RWPE2 (cell line): ENCODE measurements at regions not wholly inside any gene's neighbourhood (a gene's known extent, or its start where the extent isn't known, plus 50 kb on each side); places are given as distances from the start of the nearest gene placed in this dataset.
A peak's percentile ranks its signal among the peaks of the same experiment; 100 is the strongest.

Experiments used
- ATAC-seq: fragments of 200-7000 bp; cut with Tn5 transposase; 3 replicates; pipeline ENCODE4 v1.9.1; 2021; ENCODE audit warnings: low read depth
- DNase-seq: peaks from one replicate; pipeline ENCODE4 v3.0.0-alpha.2; 2020; ENCODE audit warnings: low spot score
- H3K27ac ChIP-seq: fragments of 450-650 bp; 2 replicates; pipeline ENCODE4 v1.5.1; 2017; ENCODE audit warnings: mild to moderate bottlenecking; ENCODE audit not compliant: poor library complexity, severe bottlenecking
- H3K27me3 ChIP-seq: fragments of 250-450 bp; sonication (Bioruptor Pico); 2 replicates; pipeline ENCODE4 v1.5.1; 2021; ENCODE audit warnings: mild to moderate bottlenecking, moderate library complexity; ENCODE audit not compliant: insufficient read depth, poor library complexity, severe bottlenecking
- H3K36me3 ChIP-seq: fragments of 250-450 bp; sonication (Bioruptor Pico); 2 replicates; pipeline ENCODE4 v1.5.1; 2020; ENCODE audit warnings: low read depth, mild to moderate bottlenecking, moderate library complexity
- H3K4me1 ChIP-seq: fragments of 250-450 bp; sonication (Bioruptor Pico); 2 replicates; pipeline ENCODE4 v1.5.1; 2021; ENCODE audit warnings: mild to moderate bottlenecking, moderate library complexity; ENCODE audit not compliant: insufficient read depth, poor library complexity, severe bottlenecking
- H3K4me3 ChIP-seq: fragments of 250-450 bp; sonication (Bioruptor Pico); 2 replicates; pipeline ENCODE4 v1.5.1; 2021; ENCODE audit warnings: mild to moderate bottlenecking, moderate library complexity; ENCODE audit not compliant: severe bottlenecking
- H3K9me3 ChIP-seq: fragments of 250-450 bp; sonication (Bioruptor Pico); 2 replicates; pipeline ENCODE4 v1.5.1; 2021; ENCODE audit warnings: mild to moderate bottlenecking, moderate library complexity; ENCODE audit not compliant: severe bottlenecking
- TF ChIP-seq, protein P1 (sequence below): fragments of 450-650 bp; IDR thresholded peaks from one replicate; pipeline ENCODE4 v1.5.1; 2017; ENCODE audit warnings: mild to moderate bottlenecking, moderate library complexity; ENCODE audit not compliant: poor library complexity, severe bottlenecking

DNA sequence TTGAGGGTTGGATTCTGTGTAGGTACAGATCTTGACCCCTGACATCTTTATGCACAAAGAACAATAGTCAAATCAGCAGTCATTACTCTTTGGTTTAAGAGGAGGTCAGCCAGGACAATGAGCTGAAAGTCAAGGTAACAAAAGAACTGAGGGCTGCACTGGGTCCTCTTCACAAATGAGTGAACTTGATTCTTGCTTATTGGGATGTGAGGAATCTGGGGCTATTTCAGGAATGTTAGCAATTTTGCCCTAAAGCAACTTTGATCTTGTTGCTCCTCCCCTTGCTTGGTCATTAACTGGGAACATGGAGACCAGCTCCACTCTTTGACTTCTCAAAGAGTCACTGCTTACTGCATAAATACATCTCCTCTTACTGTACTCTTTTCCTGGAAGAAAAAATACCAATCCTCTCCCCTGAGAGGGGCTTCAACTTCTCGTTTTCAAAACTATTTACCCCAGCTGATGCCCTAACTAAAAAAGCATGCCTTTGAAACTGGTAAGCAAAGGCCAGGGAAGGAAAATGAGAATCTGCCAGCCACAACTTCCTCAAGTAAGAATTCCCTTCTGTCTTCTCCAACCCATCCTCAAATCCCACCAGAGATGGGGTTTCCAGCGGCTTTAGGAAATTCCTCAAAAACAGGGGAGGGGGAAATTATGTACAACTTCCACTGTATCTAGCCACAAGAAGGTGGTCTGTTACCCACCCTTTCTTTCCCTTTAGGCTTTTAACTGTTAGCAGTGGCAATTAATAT is 368.3 kb downstream of the ENC1 start:
- Histone ChIP-seq H3K4me1 (peaks cover 12% of the 10 kb centered on the region), H3K27ac (peak overlapping the region; percentile 0), H3K27me3 (no peaks in the 10 kb centered on the region), H3K9me3 (no peaks in the 10 kb centered on the region), H3K36me3 (no peaks in the 10 kb centered on the region), H3K4me3 (no peak overlapping the region)
- TF ChIP-seq, protein P1, sequence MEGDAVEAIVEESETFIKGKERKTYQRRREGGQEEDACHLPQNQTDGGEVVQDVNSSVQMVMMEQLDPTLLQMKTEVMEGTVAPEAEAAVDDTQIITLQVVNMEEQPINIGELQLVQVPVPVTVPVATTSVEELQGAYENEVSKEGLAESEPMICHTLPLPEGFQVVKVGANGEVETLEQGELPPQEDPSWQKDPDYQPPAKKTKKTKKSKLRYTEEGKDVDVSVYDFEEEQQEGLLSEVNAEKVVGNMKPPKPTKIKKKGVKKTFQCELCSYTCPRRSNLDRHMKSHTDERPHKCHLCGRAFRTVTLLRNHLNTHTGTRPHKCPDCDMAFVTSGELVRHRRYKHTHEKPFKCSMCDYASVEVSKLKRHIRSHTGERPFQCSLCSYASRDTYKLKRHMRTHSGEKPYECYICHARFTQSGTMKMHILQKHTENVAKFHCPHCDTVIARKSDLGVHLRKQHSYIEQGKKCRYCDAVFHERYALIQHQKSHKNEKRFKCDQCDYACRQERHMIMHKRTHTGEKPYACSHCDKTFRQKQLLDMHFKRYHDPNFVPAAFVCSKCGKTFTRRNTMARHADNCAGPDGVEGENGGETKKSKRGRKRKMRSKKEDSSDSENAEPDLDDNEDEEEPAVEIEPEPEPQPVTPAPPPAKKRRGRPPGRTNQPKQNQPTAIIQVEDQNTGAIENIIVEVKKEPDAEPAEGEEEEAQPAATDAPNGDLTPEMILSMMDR = no peak
- no peak for DNase-seq
- ATAC-seq = peak; percentile 78

DNA sequence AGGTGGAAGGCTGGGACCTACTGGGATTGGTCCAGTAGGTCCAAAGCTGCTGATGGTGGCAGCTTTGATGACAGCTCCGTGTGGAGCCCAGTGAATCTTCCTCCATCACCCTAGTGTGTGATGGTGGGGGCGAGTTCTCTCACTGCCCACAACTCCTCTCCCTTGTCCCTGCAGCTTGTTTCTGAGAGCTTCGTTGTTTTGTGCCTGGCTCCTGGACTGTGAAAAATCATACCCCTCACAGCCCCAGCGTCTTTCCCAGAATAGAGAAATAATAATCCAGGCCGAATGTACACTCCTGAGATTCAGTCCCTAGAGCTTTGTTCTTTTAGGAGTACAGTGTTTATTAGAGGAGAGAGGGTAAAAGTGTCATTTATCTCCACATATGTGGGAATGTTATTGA is 372.2 kb downstream of the ENC1 start:
- Histone ChIP-seq H3K36me3 (no peaks in the 10 kb centered on the region), H3K4me3 (no peak overlapping the region), H3K9me3 (no peaks in the 10 kb centered on the region), H3K27me3 (no peaks in the 10 kb centered on the region), H3K27ac (no peak overlapping the region), H3K4me1 (peaks cover 12% of the 10 kb centered on the region)
- TF ChIP-seq, protein P1 = no peak
- DNase-seq (no peak), ATAC-seq (no peak)

DNA sequence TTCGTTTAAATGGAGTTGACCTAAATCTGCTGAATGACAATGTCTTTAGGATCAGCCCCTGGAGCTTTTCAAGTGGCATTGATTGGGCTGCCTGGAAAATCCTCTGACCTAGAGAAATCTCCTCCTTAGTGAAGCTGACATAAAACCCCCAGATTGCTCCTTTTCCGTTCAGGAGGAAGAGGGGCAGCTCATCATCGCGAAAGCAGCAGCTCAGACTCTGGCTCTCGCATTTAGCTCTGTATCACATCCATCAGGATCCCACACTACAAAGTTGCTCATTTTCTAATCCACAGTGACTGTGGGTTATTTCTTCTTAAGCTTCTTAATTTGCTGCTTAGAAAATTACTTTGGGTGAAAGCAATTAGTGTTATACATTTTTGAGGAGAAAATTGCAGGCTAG is 373.7 kb downstream of the ENC1 start:
- Histone ChIP-seq H3K9me3 (no peaks in the 10 kb centered on the region), H3K27ac (no peak overlapping the region), H3K36me3 (no peaks in the 10 kb centered on the region), H3K27me3 (no peaks in the 10 kb centered on the region), H3K4me1 (peaks cover 6% of the 10 kb centered on the region), H3K4me3 (no peak overlapping the region)
- ATAC-seq (no peak), DNase-seq (no peak)
- TF ChIP-seq, protein P1 = no peak

DNA sequence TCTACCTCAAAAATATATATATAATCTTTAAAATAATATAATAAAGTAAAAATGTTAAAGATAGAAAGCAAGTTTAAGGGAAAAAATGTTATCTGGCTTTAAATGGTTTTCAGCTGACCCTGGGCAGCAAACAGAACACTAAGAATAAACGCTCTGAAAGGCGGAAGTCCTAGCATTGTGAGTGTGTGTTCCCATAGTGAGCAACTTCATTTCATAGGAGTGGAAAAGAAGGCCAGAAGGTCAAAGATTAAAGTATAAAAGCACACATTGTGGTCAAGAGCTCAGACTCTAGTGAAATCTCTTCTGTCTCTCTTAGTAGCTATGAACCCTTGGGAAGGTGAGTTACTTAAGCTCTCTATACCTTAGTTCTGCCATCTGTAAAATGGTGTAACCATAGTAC is 374.4 kb downstream of the ENC1 start:
- Histone ChIP-seq H3K9me3 (no peaks in the 10 kb centered on the region), H3K27me3 (no peaks in the 10 kb centered on the region), H3K36me3 (no peaks in the 10 kb centered on the region), H3K27ac (no peak overlapping the region), H3K4me1 (peaks cover 5% of the 10 kb centered on the region), H3K4me3 (no peak overlapping the region)
- ATAC-seq (no peak), DNase-seq (no peak)
- TF ChIP-seq, protein P1 = no peak

DNA sequence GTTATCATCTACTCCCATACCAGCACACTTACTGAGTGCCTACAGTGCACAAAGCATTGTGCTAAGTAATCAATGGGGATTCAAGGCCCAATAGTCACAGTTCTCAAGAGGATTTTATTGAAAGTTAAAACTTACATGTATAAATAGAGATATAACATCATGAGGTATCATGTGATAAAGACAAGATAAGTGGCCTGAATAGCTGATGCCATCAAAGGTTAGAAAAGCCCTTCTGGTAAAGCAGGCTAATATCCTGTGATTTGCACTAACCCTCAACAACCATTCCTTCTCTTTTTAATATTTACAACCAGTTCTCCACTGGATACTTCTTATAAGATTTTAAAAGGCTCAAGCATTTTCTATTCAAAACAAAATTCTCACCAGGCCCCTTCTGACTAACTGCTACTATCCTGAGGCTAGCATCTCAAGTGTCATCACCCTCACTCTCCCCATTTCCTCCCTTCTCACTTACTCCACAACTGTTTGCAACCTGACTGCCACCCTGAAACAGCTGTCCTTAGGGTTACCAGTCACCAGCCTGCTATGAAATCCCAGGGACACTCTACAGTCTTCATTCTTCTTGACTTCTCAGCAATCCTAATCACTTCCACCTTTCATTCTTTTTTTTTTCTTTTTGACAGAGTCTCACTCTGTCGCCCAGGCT is 377.9 kb downstream of the ENC1 start:
- H3K4me3 ChIP-seq = no peak overlapping the region
- ATAC-seq (no peak), DNase-seq (no peak)
- no peaks in the 10 kb centered on the region for H3K27me3 ChIP-seq
- TF ChIP-seq, protein P1 = no peak
- no peak overlapping the region for H3K27ac ChIP-seq
- no peaks in the 10 kb centered on the region for H3K36me3 ChIP-seq
- H3K4me1 ChIP-seq = peaks cover 11% of the 10 kb centered on the region
- no peaks in the 10 kb centered on the region for H3K9me3 ChIP-seq
